ENCODE measurements at regions not wholly inside any gene's neighbourhood (a gene's known extent, or its start where the extent isn't known, plus 50 kb on each side); places are given as distances from the start of the nearest gene placed in this dataset.

- no peak for TF ChIP-seq EZH2 (IDR thresholded peaks at IDR 0.05)
- TF ChIP-seq POLR2AphosphoS5 (IDR thresholded peaks at IDR 0.05; ENCODE audit: borderline replicate concordance, low read depth, low read length): no peak
These were observed 81.0 kb upstream of the LRFN2 start for GRCh38 chr6:40668203-40668602.

Data from SK-N-MC (cell line).